ENCODE measurements at regions not wholly inside any gene's neighbourhood (a gene's known extent, or its start where the extent isn't known, plus 50 kb on each side); places are given as distances from the start of the nearest gene placed in this dataset.

- TF ChIP-seq POLR2A (IDR thresholded peaks at IDR 0.05) (no peak), CTCF (IDR thresholded peaks at IDR 0.05) (no peak)
- H3K4me3 ChIP-seq (ENCODE audit: low read depth, poor library complexity, severe bottlenecking): no peak overlapping the region
- intact Hi-C loops (cut with DNase I; ENCODE audit: low total_unique reads): no loop called here
- 64 to 77% methylated on average over 2 of the region's 2 CpGs for WGBS, 2 donors
- no peak for DNase-seq (ENCODE audit: low spot score in 2 of 2)
Observed at GRCh38 chr9:26266146-26266793, 588.0 kb upstream of the TUSC1 start.

GRCh38 chr9:26264709-26265601 is 586.7 kb upstream of the TUSC1 start:
- 16 to 37% methylated on average over 1 of the region's 1 CpG for WGBS, 2 donors
- no peak overlapping the region for H3K4me3 ChIP-seq (ENCODE audit: low read depth, poor library complexity, severe bottlenecking)
- no peak for DNase-seq (ENCODE audit: low spot score in 2 of 2)
- no peak for TF ChIP-seq POLR2A (IDR thresholded peaks at IDR 0.05)
- TF ChIP-seq CTCF (IDR thresholded peaks at IDR 0.05): no peak
- intact Hi-C loops (cut with DNase I; ENCODE audit: low total_unique reads): no loop called here

GRCh38 chr9:26263478-26263877 is 585.2 kb upstream of the TUSC1 start:
- H3K4me3 ChIP-seq (ENCODE audit: low read depth, poor library complexity, severe bottlenecking): no peak overlapping the region
- DNase-seq (ENCODE audit: low spot score in 2 of 2): no peak
- intact Hi-C loops (cut with DNase I; ENCODE audit: low total_unique reads): no loop called here
- TF ChIP-seq CTCF (IDR thresholded peaks at IDR 0.05): no peak
- no peak for TF ChIP-seq POLR2A (IDR thresholded peaks at IDR 0.05)

GRCh38 chr9:26262421-26263107 is 584.3 kb upstream of the TUSC1 start:
- intact Hi-C loops (cut with DNase I; ENCODE audit: low total_unique reads): no loop called here
- no peak overlapping the region for H3K4me3 ChIP-seq (ENCODE audit: low read depth, poor library complexity, severe bottlenecking)
- WGBS, 2 donors: 77 to 84% methylated on average over 1 of the region's 1 CpG
- no peak for DNase-seq (ENCODE audit: low spot score in 2 of 2)
- TF ChIP-seq POLR2A (IDR thresholded peaks at IDR 0.05) (no peak), CTCF (IDR thresholded peaks at IDR 0.05) (no peak)

GRCh38 chr9:26261503-26262330 is 583.5 kb upstream of the TUSC1 start:
- 69 to 83% methylated on average over 3 of the region's 3 CpGs for WGBS, 2 donors
- DNase-seq (ENCODE audit: low spot score in 2 of 2): no peak
- no peak overlapping the region for H3K4me3 ChIP-seq (ENCODE audit: low read depth, poor library complexity, severe bottlenecking)
- intact Hi-C loops (cut with DNase I; ENCODE audit: low total_unique reads): no loop called here
- TF ChIP-seq POLR2A (IDR thresholded peaks at IDR 0.05) (no peak), CTCF (IDR thresholded peaks at IDR 0.05) (no peak)

Data from lower leg skin (tissue), 4 donors.